HG03175 (cell line): ENCODE measurements at regions not wholly inside any gene's neighbourhood (a gene's known extent, or its start where the extent isn't known, plus 50 kb on each side); places are given as distances from the start of the nearest gene placed in this dataset.

Source experiments
- ATAC-seq: cut with Tn5 transposase; IDR thresholded peaks from one replicate; pipeline ENCODE4 v1.9.1; 2021; ENCODE audit warnings: mild to moderate bottlenecking, moderate library complexity; ENCODE audit not compliant: unreplicated experiment

DNA sequence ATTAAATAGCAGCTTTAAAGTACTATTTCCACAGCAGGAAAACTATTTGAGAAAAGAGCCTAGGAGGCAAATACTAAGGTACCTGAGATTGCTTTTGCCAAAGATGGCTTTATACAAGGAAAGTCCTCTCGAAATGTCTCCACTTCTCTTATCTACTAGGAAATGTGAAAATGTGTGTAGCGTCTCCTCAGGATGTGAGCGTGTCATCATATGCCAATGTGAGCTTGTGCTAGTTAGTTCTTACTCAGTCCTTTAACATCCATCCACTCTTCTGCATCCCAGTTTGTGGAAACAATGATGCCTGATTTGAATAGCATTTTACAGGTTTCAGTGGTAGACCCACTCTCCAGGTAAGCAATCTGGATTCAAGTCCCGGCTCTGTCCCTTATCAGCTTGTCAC lies 421.0 kb downstream of the DYNC2H1 start:
- ATAC-seq, result no peak

DNA sequence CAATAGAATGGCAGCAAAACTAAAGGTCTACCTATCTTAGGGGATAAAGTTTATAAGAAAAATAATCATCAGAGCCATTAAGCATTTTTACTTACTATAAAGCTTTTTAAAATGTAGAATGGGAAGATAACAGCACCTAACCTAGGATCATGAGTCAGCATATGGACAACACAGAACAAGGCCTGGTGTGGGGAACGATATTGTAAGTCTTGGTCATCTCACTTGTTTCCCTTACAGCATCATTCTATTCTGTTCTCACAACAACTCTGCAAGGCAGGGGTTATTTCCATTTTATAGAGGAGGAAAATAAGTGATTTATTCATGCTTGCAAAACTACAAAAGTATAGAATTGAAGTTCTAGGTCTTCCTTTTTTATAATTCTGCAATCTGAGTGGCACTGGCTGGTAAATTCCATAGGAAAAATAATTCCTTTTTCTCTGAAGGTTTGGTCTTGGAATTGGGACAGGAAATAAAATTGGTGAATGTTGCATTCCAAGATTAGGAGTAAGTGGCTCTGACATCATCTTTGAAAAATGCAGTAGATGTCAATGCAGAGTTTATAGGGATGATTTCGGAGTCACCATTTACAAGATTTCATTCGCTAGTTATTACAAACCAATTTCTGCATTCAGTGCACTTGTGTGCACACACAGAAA lies 423.0 kb downstream of the DYNC2H1 start:
- no peak for ATAC-seq

DNA sequence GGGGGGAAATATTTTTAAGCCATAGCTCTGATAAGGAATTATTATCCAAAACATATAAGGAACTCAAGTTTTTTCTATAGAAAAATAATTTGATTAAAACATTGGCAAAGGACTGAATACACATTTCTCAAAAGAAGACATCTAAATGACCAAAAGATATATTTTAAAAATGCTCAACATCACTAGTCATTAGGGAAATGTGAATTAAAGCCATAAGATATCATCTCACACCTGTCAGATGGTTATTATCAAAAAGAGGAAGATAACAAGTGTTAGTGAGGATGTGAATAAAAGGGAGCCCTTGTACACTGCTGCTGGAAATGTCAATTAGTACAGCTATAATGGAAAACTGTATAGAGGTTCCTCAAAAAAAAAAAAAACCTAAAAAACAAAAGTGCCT lies 425.0 kb downstream of the DYNC2H1 start:
- ATAC-seq, result no peak

DNA sequence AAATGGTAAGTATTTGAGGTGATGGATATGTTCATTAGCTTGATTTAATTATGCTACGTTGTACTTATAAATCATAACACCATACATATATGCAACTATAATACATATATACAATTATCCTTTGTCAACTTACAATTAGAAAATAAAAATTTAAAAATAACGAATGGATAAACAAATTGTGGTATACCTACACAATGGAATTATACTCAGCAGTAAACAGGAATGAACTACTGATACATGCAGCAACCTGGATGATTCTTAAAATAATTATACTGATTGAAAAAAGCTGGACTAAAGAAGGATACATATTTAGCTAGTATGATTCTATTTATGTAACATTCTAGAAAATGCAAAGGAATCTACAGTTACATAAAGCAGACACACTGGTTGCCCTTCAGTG lies 425.7 kb downstream of the DYNC2H1 start:
- ATAC-seq, result no peak

- ATAC-seq, result no peak
Observed at GRCh38 chr11:103536335-103536722, 427.1 kb downstream of the DYNC2H1 start.

GRCh38 chr11:103537904-103538502 lies 428.8 kb downstream of the DYNC2H1 start:
- no peak for ATAC-seq

DNA sequence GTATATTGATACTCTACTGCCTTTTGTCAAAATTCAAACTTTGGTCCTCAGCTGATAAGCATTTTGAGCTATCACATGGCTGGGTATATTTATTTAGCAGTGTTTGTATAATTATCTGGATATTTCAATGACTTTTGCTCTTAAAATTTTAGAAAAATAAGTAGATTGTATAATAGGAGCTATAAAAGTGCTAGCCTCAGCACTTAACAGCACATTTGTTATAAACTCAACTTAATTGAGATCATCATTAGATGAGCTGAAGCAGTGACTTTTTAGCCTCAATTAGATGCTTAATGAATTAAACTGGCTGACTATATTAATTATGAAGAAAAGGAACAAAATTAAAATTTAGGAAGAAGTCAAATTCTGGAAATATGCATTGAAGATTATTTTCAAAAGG lies 429.9 kb downstream of the DYNC2H1 start:
- no peak for ATAC-seq

GRCh38 chr11:103541186-103541795 lies 432.1 kb downstream of the DYNC2H1 start:
- no peak for ATAC-seq

- no peak for ATAC-seq
Observed at GRCh38 chr11:103542851-103543250, 433.6 kb downstream of the DYNC2H1 start.

GRCh38 chr11:103543456-103543855 lies 434.2 kb downstream of the DYNC2H1 start:
- no peak for ATAC-seq

GRCh38 chr11:103544874-103545273 lies 435.6 kb downstream of the DYNC2H1 start:
- no peak for ATAC-seq

- ATAC-seq, result no peak
Observed at GRCh38 chr11:103545551-103545950, 436.3 kb downstream of the DYNC2H1 start.

- no peak for ATAC-seq
Observed at GRCh38 chr11:103546236-103546635, 437.0 kb downstream of the DYNC2H1 start.

- ATAC-seq, result no peak
Observed at GRCh38 chr11:103547024-103547423, 437.8 kb downstream of the DYNC2H1 start.

DNA sequence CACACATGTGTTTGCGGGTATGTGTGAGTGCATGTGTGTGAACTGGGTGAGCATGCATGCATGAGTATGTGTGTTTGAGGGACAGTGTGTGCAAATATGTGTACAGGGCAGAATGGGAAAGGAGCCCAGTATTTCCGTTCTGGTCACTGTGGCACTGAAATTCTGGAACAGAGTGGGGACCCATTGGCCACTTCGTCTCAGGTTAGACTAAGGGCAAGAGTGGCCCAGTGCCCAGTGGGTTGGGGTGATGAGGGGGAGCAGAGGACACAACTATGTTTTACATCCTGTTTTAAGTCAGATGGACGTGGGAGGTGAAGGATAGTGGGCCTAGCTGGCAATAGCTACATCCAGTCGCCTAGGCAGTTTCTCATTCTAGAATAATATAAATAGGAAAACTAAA lies 438.5 kb downstream of the DYNC2H1 start:
- ATAC-seq, result no peak

DNA sequence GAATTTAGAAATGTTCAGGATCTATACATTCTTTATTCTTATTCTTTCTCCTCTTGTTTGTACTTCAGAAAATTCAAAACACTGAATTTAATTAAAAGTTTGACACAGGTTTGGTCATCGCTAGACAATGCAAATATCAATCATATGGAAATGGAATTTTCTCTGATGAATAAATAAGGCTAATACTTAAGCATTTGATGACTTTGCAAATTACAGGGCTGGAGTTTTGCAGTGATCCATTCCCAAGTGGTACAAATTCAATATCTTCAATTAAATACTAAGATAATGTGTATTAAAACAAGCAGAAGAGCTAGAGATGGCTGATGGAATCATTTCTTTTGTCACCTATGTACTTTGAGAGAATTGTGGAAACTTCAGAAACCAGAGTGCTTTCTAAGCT lies 439.6 kb downstream of the DYNC2H1 start:
- ATAC-seq, result no peak

DNA sequence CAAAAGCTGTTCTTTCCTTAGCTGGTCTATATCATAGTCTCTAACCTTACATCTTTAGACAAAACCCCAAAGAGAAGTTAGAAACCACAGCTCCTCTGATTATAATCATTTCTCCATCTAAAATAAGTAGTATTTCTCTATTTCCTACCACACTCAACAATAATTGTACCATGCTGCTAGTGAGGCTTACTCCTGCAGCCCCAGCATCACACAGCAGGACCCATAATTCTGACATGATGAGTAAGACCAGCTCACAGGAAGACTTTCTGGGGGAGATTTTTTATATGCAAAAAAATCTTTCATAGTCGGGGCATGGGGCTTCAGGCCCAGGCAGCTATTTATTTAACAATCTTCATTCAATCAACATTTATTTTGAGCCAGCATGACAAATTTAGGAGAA lies 441.6 kb downstream of the DYNC2H1 start:
- no peak for ATAC-seq

- no peak for ATAC-seq
Observed at GRCh38 chr11:103552086-103552485, 442.9 kb downstream of the DYNC2H1 start.

DNA sequence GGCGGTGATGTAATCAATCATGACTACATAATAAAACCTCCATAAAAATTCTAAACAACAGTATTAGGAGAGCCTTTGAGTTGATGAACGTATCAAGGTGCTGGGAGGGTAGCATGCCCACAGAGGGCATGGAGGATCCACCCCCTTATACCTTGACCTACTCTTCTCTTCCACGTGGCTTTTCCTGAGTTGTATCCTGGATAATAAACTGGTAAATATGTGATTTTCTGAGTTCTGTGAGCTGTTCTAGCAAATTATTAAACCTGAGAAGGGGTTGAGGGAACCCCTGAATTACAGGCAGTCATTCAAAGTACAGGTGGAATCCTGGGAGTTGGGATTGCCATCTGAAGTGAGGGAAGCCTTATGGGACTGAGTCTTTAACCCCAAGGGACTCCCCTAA lies 446.9 kb downstream of the DYNC2H1 start:
- ATAC-seq, result no peak

DNA sequence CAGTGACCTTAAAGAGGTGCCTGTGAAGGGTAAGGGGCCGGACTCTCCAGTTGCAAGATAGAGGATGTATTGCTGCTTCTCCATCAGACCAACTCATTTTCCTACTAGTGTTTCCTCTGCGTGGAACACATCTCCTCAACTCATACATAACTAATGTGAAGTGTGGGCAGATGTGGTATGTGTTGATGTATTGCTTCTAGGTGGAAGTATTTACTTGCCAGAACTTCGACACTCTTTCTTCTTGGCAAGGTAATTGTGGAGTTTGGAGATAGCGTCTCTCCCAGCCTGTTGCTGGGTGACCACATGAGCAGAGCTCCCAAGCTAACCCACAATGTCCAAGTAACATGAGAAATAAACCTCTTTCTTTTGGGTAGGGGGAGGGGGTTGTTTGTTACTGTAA lies 456.9 kb downstream of the DYNC2H1 start:
- no peak for ATAC-seq

GRCh38 chr11:103581760-103582159 lies 454.7 kb upstream of the DDI1 start:
- ATAC-seq, result no peak

DNA sequence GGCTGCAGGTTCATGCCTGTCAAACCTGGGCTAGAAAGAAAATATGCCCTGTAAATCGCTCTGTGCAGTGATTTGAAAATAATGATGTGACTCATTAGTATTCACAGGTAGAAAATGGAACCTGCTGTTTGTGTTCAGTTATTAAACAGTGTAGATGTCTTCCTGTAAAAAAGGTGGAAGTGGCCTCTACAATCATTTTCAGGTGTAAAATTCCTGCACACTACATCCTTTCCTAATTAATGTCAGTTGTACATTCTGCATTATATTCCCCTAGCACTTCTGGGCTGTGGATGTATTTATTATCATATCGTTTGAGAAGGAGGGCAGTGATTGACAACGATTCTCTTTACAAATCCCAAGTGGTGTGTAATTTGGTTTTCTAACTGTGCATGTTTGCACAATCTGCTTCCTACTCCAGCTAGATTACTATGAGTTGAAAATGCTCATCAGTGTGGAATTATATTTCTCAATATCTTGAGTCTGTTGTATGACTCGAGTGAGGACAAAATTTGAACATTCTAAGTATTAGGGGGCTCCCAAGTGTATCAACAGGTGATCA lies 454.0 kb upstream of the DDI1 start:
- no peak for ATAC-seq
